ENCODE measurements at regions not wholly inside any gene's neighbourhood (a gene's known extent, or its start where the extent isn't known, plus 50 kb on each side); places are given as distances from the start of the nearest gene placed in this dataset.

- Histone ChIP-seq H3K9me3 (no peaks in the 10 kb centered on the region), H3K27me3 (no peaks in the 10 kb centered on the region), H3K27ac (no peak overlapping the region), H3K4me1 (no peaks in the 10 kb centered on the region), H3K4me3 (no peak overlapping the region), H3K36me3 (no peaks in the 10 kb centered on the region)
- intact Hi-C loops (cut with DNase I) = no loop called here
- TF ChIP-seq, protein P1, sequence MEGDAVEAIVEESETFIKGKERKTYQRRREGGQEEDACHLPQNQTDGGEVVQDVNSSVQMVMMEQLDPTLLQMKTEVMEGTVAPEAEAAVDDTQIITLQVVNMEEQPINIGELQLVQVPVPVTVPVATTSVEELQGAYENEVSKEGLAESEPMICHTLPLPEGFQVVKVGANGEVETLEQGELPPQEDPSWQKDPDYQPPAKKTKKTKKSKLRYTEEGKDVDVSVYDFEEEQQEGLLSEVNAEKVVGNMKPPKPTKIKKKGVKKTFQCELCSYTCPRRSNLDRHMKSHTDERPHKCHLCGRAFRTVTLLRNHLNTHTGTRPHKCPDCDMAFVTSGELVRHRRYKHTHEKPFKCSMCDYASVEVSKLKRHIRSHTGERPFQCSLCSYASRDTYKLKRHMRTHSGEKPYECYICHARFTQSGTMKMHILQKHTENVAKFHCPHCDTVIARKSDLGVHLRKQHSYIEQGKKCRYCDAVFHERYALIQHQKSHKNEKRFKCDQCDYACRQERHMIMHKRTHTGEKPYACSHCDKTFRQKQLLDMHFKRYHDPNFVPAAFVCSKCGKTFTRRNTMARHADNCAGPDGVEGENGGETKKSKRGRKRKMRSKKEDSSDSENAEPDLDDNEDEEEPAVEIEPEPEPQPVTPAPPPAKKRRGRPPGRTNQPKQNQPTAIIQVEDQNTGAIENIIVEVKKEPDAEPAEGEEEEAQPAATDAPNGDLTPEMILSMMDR (IDR thresholded peaks at IDR 0.05) = no peak
- DNase-seq (no peak), ATAC-seq (no peak)
- 91% methylated on average over 2 of the region's 2 CpGs for WGBS, 2 donors
These were observed 162.3 kb downstream of the CTH start for GRCh38 chr1:70573317-70573843.

- Histone ChIP-seq H3K4me1 (no peaks in the 10 kb centered on the region), H3K27me3 (no peaks in the 10 kb centered on the region), H3K27ac (no peak overlapping the region), H3K36me3 (no peaks in the 10 kb centered on the region), H3K4me3 (no peak overlapping the region), H3K9me3 (peaks cover 0 to 2% (median 0%) of the 10 kb centered on the region in 11 donors)
- TF ChIP-seq, protein P1 (IDR thresholded peaks at IDR 0.05) = no peak
- no peak for ATAC-seq
- intact Hi-C loops (cut with DNase I) = no loop called here
- no peak for DNase-seq
These were observed 170.6 kb downstream of the CTH start for GRCh38 chr1:70581661-70582060.

DNA sequence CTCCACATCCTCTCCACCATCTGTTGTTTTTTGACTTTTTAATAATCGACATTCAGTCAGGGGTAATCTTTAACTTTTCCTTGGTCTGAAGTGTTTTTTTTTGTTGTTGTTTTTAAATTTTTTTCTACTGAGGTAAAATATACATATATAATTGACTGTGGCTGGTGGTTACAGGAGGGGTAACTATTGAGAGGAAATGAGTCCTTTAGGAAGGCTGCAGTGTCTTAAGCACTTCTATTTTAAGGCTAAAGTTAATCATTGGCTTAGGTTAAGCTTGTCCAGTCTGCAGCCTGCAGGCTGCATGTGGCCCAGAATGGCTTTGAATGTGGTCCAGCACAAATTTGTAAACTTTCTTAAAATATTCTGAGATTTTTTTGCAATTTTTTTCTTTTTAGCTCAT is 172.5 kb downstream of the CTH start:
- 91 to 93% methylated on average over 1 of the region's 1 CpG for WGBS, 2 donors
- Histone ChIP-seq H3K4me1 (no peaks in the 10 kb centered on the region), H3K27ac (no peak overlapping the region), H3K27me3 (no peaks in the 10 kb centered on the region), H3K9me3 (peaks cover 0 to 2% (median 0%) of the 10 kb centered on the region in 11 donors), H3K36me3 (no peaks in the 10 kb centered on the region), H3K4me3 (no peak overlapping the region)
- no peak for ATAC-seq
- DNase-seq = no peak
- TF ChIP-seq, protein P1 (IDR thresholded peaks at IDR 0.05) = no peak
- intact Hi-C loops (cut with DNase I) = no loop called here

GRCh38 chr1:70586046-70586445 is 175.0 kb downstream of the CTH start:
- WGBS, 2 donors = 44 to 54% methylated on average over 1 of the region's 1 CpG
- TF ChIP-seq, protein P1 (IDR thresholded peaks at IDR 0.05) = no peak
- H3K27me3 ChIP-seq = no peaks in the 10 kb centered on the region

More at GRCh38 chr1:70586046-70586445, 175.0 kb downstream of the CTH start:
- peaks cover 0 to 2% (median 0%) of the 10 kb centered on the region in 11 donors for H3K9me3 ChIP-seq
- H3K4me1 ChIP-seq = no peaks in the 10 kb centered on the region
- intact Hi-C loops (cut with DNase I) = loop anchor here in 1 of 10 donors (5.0 kb wide), 1 partner anchor 39 kb away; no protein-coding TSS in a partner anchor
- DNase-seq (no peak), ATAC-seq (no peak)
- H3K27ac ChIP-seq = no peak overlapping the region
- no peaks in the 10 kb centered on the region for H3K36me3 ChIP-seq
- no peak overlapping the region for H3K4me3 ChIP-seq
